CD14-positive monocyte (primary cell): ENCODE measurements at regions not wholly inside any gene's neighbourhood (a gene's known extent, or its start where the extent isn't known, plus 50 kb on each side); places are given as distances from the start of the nearest gene placed in this dataset.
"Not testable (repeated sequence)": the region's sequence is repeated elsewhere in the genome, so short reads cannot be mapped to it uniquely, and the experiment has no call there.

Experiments used
- DNase-seq, 3 donors: peaks; one replicate each; pipeline ENCODE4 v3.0.0-alpha.2; 2011 to 2022
- H2AFZ ChIP-seq: 2 replicates; pipeline ENCODE4 v1.6.0; 2012; ENCODE audit warnings: mild to moderate bottlenecking, low read depth, low read length, inconsistent platforms; ENCODE audit not compliant: insufficient read depth, poor library complexity, severe bottlenecking
- H3K27ac ChIP-seq, 2 donors: 1 replicate in 1 of 2; 2 replicates in 1 of 2; pipeline ENCODE4 v1.5.1; 2012 to 2013; ENCODE audit warnings: low read length in 2 of 2, control low read depth in 1 of 2, inconsistent platforms in 1 of 2, low read depth in 1 of 2, mild to moderate bottlenecking in 1 of 2
- H3K27me3 ChIP-seq, 2 donors: one replicate each; pipeline versions ENCODE4 v1.6.0 to v1.6.1; 2011 to 2013; ENCODE audit warnings: low read length in 2 of 2; ENCODE audit not compliant: control insufficient read depth in 2 of 2, insufficient read depth in 2 of 2
- H3K36me3 ChIP-seq, 2 donors: replicated peaks in 1 of 2; 1 replicate in 1 of 2; 2 replicates in 1 of 2; pipeline versions ENCODE4 v1.5.1 to v1.6.1; 2012 to 2013; ENCODE audit warnings: low read length in 2 of 2, control low read depth in 1 of 2, inconsistent platforms in 1 of 2, mild to moderate bottlenecking in 1 of 2; ENCODE audit not compliant: insufficient read depth in 2 of 2, control insufficient read depth in 1 of 2
- H3K4me1 ChIP-seq, 2 donors: 1 replicate in 1 of 2; 2 replicates in 1 of 2; pipeline versions ENCODE4 v1.5.1 to v1.6.1; 2012 to 2013; ENCODE audit warnings: low read length in 2 of 2, control low read depth in 1 of 2, inconsistent platforms in 1 of 2, mild to moderate bottlenecking in 1 of 2, moderate library complexity in 1 of 2; ENCODE audit not compliant: insufficient read depth in 2 of 2, control insufficient read depth in 1 of 2
- H3K4me2 ChIP-seq: replicated peaks from 2 replicates; pipeline ENCODE3; 2012; ENCODE audit warnings: low read length, moderate library complexity, mild to moderate bottlenecking; ENCODE audit not compliant: poor library complexity, severe bottlenecking; ENCODE audit errors: extremely low read depth
- H3K4me3 ChIP-seq, 3 experiments: fragments of 200-600 bp in 1 of 3; sonication (generic) in 1 of 3; replicated peaks in 1 of 3; 1 replicate in 2 of 3; 2 replicates in 1 of 3; pipeline ENCODE4 v1.5.1; 2011 to 2013; ENCODE audit warnings: low read length in 3 of 3, mild to moderate bottlenecking in 3 of 3, control low read depth in 2 of 3, low read depth in 2 of 3, inconsistent platforms in 1 of 3, moderate library complexity in 1 of 3
- H3K79me2 ChIP-seq: 2 replicates; pipeline ENCODE4 v1.6.0; 2012; ENCODE audit warnings: mild to moderate bottlenecking, control low read depth, inconsistent platforms, low read length, moderate library complexity; ENCODE audit not compliant: insufficient read depth
- H3K9ac ChIP-seq: 2 replicates; pipeline ENCODE4 v1.6.0; 2017; ENCODE audit warnings: low read length, mild to moderate bottlenecking; ENCODE audit not compliant: insufficient read depth, poor library complexity, severe bottlenecking
- H3K9me3 ChIP-seq, 2 donors: replicated peaks in 1 of 2; 1 replicate in 1 of 2; 2 replicates in 1 of 2; pipeline versions ENCODE4 v1.5.1 to v1.6.1; 2012 to 2013; ENCODE audit warnings: low read length in 2 of 2, control low read depth in 1 of 2; ENCODE audit not compliant: control insufficient read depth in 1 of 2, insufficient read depth in 1 of 2
- H4K20me1 ChIP-seq: 2 replicates; pipeline ENCODE4 v1.6.0; 2012; ENCODE audit warnings: mild to moderate bottlenecking, low read length, control low read depth, moderate library complexity; ENCODE audit not compliant: insufficient read depth
- H3K27ac Mint-ChIP-seq, 7 donors: one replicate each; pipeline ENCODE4 v1.8.0; 2020; ENCODE audit warnings: mild to moderate bottlenecking in 7 of 7, mixed read lengths in 7 of 7, moderate library complexity in 6 of 7, inconsistent platforms in 2 of 7
- H3K27me3 Mint-ChIP-seq, 3 donors: one replicate each; pipeline ENCODE4 v1.8.0; 2021 to 2022; ENCODE audit warnings: low read depth in 3 of 3, mild to moderate bottlenecking in 3 of 3, mixed read lengths in 3 of 3, moderate library complexity in 3 of 3, inconsistent platforms in 1 of 3
- H3K36me3 Mint-ChIP-seq, 2 donors: one replicate each; pipeline ENCODE4 v1.8.0; 2020; ENCODE audit warnings: mixed read lengths in 2 of 2, inconsistent platforms in 1 of 2, mild to moderate bottlenecking in 1 of 2
- H3K4me1 Mint-ChIP-seq: one replicate; pipeline ENCODE4 v1.8.0; 2020; ENCODE audit warnings: mild to moderate bottlenecking, mixed read lengths
- H3K4me3 Mint-ChIP-seq, 2 donors: one replicate each; pipeline ENCODE4 v1.8.0; 2020; ENCODE audit warnings: mild to moderate bottlenecking in 2 of 2, mixed read lengths in 2 of 2, moderate library complexity in 1 of 2
- H3K9me3 Mint-ChIP-seq, 7 donors: one replicate each; pipeline ENCODE4 v1.8.0; 2020 to 2022; ENCODE audit warnings: mixed read lengths in 7 of 7, mild to moderate bottlenecking in 6 of 7, moderate library complexity in 6 of 7, inconsistent platforms in 2 of 7
- WGBS: methylation state at CpG from one replicate; pipeline ENCODE4 v1.1.5; 2013; ENCODE audit warnings: missing lambda C conversion rate; ENCODE audit not compliant: insufficient coverage; 5-methylcytosine and 5-hydroxymethylcytosine counted together
- intact Hi-C, 2 donors: fragments of 100-400 bp; cut with micrococcal nuclease; formaldehyde crosslinking; loops; one replicate each; pipeline versions ENCODE4 v1.15.0 to v1.15.1; 2023
- TF ChIP-seq, protein P1 (sequence below): fragments of 200-600 bp; IDR thresholded peaks from one replicate; pipeline ENCODE4 v1.8.0; 2022; ENCODE audit warnings: antibody characterized with exemption, mild to moderate bottlenecking

DNA sequence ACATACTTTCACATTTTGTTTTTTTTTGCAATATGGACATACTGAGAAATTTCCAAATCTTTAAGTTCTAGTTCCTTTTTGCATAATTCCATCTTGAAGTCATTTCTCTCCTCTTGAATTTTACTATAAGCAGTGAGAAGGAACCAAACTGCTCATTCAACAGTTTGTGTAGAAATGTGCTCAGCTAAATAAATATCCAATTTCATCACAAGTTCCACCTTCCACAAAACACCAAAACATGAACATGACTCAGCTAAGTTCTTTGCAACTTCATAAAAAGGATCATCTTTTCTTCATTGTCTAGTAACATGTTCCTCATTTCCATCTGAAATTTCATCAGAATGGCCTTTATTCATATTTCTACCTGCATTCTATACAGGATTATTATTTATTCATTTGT is 77.3 kb upstream of the FGF13 start:
- Histone ChIP-seq H3K4me1 (peaks cover 0 to 6% of the 10 kb centered on the region in 2 donors), H3K27ac (no peak overlapping the region), H2AFZ (no peak overlapping the region), H3K4me2 (no peak overlapping the region), H3K27me3 (no peaks in the 10 kb centered on the region), H3K4me3 (no peak overlapping the region), H3K79me2 (no peaks in the 10 kb centered on the region), H3K9me3 (no peaks in the 10 kb centered on the region), H4K20me1 (no peaks in the 10 kb centered on the region), H3K9ac (no peak overlapping the region), H3K36me3 (no peaks in the 10 kb centered on the region)
- intact Hi-C loops: no loop called here
- H3K36me3 Mint-ChIP-seq: no peaks in the 10 kb centered on the region
- H3K4me1 Mint-ChIP-seq: peaks cover 4% of the 10 kb centered on the region
- DNase-seq: peak in 2 of 3 donors; percentile 1 to 3
- H3K9me3 Mint-ChIP-seq: peaks cover 0 to 5% (median 0%) of the 10 kb centered on the region in 7 donors
- H3K4me3 Mint-ChIP-seq: no peak overlapping the region
- peaks cover 2 to 5% (median 2%) of the 10 kb centered on the region in 3 donors for H3K27me3 Mint-ChIP-seq
- TF ChIP-seq, protein P1, sequence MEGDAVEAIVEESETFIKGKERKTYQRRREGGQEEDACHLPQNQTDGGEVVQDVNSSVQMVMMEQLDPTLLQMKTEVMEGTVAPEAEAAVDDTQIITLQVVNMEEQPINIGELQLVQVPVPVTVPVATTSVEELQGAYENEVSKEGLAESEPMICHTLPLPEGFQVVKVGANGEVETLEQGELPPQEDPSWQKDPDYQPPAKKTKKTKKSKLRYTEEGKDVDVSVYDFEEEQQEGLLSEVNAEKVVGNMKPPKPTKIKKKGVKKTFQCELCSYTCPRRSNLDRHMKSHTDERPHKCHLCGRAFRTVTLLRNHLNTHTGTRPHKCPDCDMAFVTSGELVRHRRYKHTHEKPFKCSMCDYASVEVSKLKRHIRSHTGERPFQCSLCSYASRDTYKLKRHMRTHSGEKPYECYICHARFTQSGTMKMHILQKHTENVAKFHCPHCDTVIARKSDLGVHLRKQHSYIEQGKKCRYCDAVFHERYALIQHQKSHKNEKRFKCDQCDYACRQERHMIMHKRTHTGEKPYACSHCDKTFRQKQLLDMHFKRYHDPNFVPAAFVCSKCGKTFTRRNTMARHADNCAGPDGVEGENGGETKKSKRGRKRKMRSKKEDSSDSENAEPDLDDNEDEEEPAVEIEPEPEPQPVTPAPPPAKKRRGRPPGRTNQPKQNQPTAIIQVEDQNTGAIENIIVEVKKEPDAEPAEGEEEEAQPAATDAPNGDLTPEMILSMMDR: no peak
- H3K27ac Mint-ChIP-seq: peak overlapping the region in 1 of 7 donors; percentile 45

DNA sequence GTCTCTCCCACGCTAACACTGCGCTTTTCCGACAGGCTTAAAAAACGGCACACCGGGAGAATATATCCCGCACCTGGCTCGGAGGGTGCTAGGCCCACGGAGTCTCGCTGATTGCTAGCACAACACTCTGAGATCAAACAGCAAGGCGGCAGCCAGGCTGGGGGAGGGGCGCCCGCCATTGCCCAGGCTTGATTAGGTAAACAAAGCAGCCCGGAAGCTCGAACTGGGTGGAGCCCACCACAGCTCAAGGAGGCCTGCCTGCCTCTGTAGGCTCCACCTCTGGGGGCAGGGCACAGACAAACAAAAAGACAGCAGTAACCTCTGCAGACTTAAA is 67.0 kb upstream of the FGF13 start:
- intact Hi-C loops: loop anchor here (5.0 to 10.0 kb wide), 2 partner anchors 776 to 779 kb away; no protein-coding TSS in a partner anchor
- not testable (repeated sequence) for H3K36me3 Mint-ChIP-seq

DNA sequence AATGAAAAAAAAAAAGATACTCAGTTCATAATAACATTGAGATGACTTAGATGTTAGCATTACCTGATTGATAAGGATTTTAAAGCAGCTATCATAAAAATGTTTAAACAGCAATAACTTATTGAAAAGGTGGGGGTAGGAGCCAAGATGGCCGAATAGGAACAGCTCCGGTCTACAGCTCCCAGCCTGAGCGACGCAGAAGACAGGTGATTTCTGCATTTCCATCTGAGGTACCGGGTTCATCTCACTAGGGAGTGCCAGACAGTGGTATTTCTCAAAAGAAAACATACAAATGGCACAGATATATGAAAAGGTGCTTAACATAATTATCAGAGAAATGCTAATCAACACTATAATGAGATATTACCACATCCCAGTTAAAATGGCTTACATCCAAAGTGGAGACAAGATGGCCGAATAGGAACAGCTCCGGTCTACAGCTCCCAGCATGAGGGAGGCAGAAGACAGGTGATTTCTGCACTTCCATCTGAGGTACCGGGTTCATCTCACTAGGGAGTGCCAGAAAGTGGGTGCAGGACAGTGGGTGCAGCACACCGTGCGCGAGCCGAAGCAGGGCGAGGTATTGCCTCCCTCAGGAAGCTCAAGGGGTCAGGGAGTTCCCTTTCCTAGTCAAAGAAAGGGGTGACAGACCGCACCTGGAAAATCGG is 66.5 kb upstream of the FGF13 start:
- H3K9ac ChIP-seq, H3K27ac ChIP-seq, H4K20me1 ChIP-seq, H3K36me3 Mint-ChIP-seq, H3K36me3 ChIP-seq, H3K4me1 Mint-ChIP-seq, H3K4me3 Mint-ChIP-seq, H3K79me2 ChIP-seq, H2AFZ ChIP-seq, H3K27me3 ChIP-seq, H3K4me3 ChIP-seq, DNase-seq, H3K9me3 ChIP-seq, H3K4me1 ChIP-seq, H3K27ac Mint-ChIP-seq, H3K27me3 Mint-ChIP-seq, H3K9me3 Mint-ChIP-seq, H3K4me2 ChIP-seq: not testable (repeated sequence)
- intact Hi-C loops: loop anchor here (5.0 to 10.0 kb wide), 2 partner anchors 777 to 779 kb away; no protein-coding TSS in a partner anchor
- 97% methylated on average over 10 of the region's 15 CpGs for WGBS

More for the DNA sequence above, 67.0 kb upstream of the FGF13 start:
- not testable (repeated sequence) for H3K4me1 Mint-ChIP-seq, H3K27ac ChIP-seq, DNase-seq, H4K20me1 ChIP-seq, H3K79me2 ChIP-seq, H2AFZ ChIP-seq, H3K4me2 ChIP-seq, H3K4me3 ChIP-seq, H3K9ac ChIP-seq, H3K27ac Mint-ChIP-seq, H3K27me3 ChIP-seq, H3K36me3 ChIP-seq, H3K4me1 ChIP-seq, H3K9me3 Mint-ChIP-seq, H3K27me3 Mint-ChIP-seq, H3K9me3 ChIP-seq, H3K4me3 Mint-ChIP-seq
- 100% methylated on average over 1 of the region's 14 CpGs for WGBS
